Stimulated activated CD8-positive, alpha-beta memory T cell treated with anti-CD3 and anti-CD28 coated beads, Interleukin-4, amount 100 ng/mL, for 48 hours (primary cell): ENCODE measurements at regions not wholly inside any gene's neighbourhood (a gene's known extent, or its start where the extent isn't known, plus 50 kb on each side); places are given as distances from the start of the nearest gene placed in this dataset.
A peak's percentile ranks its signal among the peaks of the same experiment; 100 is the strongest.
"Not testable (repeated sequence)": the region's sequence is repeated elsewhere in the genome, so short reads cannot be mapped to it uniquely, and the experiment has no call there.

ENCODE experiments used
- DNase-seq: peaks from one replicate; pipeline ENCODE4 v3.0.0-alpha.2; 2020

DNA sequence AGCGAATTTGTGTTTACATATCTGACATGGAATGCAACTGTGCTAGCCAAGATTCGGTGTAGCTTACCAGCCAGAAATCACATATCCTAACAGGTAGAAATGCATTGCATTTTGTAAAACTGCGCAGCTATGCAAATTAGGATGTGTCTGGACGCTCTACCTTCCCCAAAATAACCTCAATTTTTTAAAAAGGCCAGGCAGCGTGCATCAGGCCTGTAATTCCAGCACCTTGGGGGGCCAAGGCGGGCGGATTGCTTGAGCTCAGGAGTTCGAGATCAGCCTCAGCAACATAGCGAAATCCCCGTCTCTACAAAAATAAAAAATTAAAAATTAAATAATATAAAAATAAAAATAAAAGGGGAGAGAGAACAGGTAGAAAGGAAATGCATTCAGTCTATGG, 305.0 kb downstream of the TYW1 start:
- DNase-seq = no peak

DNA sequence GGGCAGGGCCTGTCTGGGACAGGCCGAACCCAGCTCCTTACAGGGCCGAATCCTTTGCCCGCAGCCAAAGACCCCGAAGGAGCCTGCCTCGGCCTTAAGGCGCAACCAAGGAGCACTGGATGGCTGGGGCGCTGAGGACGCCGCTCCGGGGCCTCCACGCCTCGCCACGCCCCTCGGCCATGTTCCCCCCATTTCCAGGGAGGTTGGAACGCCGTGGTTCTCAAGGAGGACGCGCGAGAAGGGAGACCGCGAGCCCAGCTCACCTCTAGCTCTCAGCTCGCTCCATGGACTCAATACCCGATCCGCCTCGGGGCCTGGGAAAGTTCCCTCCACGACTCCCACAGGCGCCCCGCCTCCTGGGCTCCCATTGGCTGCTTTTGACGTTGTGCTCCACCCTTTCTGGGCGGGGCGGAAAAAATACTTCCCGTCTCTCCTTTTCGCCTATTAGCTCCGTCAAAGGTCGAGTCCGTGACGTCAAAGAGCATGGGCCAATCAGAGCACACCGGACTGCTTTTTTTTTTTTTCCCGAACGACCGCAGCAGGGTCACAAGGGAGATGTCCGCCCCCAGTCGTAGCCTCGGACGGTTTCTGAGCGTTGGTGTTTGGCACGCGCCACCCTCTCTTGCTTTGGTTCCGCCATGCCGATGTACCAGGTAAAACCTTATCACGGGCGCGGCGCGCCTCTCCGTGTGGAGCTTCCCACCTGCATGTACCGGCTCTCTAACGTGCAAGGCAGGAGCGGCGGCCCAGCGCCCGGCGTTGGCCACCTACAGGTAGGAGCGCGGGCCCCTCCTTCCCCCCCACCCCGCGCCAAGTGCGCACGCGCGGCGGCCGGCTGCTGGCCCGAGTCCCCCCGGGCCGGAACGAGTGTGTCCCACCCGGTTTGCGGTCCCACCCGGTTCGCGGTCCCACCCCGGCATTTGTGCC, 305.7 kb downstream of the TYW1 start:
- peak; percentile 99 for DNase-seq

DNA sequence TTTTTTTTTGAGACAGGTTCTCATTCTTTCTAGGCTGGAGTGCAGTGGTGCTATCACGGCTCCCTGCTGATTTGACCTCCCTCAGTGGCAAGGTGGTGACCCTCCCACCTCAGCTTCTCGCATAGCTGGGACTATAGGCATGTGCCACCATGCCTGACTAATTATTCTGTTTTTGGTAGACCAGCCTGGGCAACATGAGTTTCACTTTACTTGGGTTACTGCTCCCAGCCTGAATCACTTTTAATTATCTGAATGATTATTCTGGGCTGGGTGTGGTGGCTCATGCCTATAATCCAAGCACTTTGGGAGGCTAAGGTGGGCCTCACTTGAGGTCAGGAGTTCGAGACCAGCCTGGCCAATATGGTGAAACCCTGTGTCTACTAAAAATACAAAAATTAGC, 308.2 kb downstream of the TYW1 start:
- not testable (repeated sequence) for DNase-seq

DNA sequence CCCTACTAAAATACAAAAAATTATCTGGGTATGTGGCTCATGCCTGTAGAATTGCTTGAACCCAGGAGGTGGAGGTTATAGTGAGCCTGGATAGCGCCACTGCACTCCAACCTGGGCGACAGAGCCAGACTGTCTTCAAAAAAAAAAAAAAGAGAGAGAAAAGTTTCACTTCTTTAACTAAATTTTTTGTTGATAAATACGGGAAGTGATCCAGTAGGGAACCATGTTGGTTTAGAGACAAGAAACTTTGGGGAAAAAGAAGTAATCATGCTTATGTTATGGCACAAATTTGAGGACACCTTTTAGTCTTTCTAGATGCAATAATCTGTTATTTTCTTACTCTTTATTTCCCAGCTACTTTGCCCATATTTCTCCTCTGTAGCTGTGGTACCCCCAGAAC, 309.7 kb downstream of the TYW1 start:
- DNase-seq = no peak

DNA sequence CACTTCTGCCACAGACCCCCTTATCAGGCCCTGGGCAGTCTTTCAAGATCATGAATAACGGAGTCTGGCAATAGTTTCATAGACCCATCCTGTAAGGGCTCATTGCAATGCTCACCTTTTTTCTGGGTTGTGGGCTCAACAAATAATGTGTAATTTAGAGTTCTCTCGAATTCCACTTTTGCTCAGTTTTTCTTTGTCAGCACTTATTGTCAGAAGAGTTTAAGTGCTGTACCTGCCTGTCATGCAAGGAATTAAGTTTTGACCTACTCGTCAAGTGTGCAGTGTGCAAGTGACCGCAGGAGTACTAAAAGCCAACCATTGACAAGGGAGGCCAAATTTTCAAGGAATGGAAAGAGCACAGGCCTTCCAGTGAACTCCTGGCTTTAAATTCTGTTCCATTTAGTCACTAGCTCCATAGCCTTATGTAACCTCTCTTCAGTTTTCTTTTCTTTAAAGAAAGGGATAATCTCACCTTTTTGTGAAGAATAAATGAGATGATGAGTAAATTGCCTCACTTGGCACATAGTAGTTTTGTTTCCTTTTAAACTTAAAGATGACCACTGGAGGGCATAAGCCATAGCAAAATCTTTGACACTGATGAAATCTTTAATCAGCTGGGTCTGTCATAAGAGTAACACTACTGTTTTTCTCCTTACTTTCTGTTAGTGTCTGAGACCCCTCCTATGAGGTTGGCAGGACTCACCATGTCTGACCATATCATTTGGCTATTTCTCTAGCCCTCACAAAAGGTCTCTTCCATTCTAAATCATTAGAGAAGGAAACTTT, 313.3 kb downstream of the TYW1 start:
- no peak for DNase-seq

DNA sequence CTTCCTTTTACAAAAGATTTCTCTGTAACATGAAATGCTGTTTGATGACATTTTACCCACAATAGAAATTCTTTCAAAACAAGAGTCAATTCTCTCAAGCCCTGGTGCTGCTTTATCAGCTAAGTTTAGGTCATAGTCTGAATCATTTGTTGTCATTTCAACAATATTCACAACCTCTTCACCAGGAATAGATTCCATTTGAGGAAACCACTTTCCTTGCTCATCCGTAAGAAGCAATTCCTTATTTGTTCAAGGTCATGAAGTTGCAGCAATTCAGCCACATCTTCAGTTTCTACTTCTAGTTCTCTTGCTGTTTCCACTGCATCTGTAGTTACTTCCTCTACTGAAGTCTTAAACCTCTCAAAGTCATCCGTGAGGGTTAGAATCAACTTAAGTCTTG, 315.3 kb downstream of the TYW1 start:
- DNase-seq = no peak

DNA sequence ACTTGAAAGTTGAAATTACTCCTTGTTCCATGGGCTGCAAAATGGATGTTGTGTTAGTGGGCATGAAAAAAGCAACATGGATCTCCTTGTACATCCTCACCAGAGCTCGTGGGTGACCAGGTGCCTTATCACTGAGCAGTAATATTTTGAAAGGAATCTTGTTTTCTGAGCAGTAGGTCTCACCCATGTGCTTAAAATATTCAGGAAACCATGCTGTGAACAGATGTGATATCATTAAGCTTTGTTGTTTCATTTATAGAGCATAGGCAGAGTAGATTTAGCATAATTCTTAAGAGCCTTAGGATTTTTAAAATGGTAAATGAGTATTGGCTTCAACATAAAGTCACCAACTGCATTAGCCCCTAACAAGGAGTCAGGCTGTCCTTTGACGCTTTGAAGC, 316.6 kb downstream of the TYW1 start:
- DNase-seq = no peak

DNA sequence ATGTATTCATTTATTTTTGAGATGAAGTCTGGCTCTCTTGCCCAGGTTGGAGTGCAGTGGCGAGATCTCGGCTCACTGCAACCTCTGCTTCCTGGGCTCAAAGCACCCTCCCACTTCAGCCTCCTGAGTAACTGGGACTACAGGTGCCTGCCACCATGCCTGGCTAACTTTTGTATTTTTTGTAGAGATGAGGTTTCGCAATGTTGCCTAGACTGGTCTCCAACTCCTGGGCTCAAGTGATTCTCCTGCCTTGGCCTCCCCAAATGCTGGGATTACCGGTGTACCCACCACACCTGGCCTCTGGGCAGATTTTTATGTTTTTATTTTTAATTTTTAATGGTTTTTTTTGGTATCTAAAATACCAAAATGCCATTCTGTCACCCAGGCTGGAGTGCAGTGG, 320.3 kb downstream of the TYW1 start:
- DNase-seq = not testable (repeated sequence)

DNA sequence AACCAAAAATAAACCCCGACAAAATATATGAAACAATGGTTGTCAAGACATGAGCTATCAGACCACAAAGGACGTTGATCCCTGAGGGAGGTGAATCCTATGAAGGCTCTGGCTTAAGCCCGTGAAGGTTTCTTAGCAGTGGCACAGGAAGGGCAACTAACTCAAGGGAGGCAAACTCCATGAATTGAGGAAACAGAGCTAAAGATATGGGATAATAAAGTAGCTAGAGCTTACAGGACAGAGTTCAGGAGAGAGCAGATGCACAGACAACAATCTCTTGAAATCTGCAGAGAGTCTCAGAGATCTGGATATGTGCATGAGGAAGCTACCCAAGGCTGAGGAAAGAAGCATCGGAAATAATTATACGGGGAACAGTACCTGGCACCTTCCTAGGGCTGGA, 331.6 kb downstream of the TYW1 start:
- not testable (repeated sequence) for DNase-seq

DNA sequence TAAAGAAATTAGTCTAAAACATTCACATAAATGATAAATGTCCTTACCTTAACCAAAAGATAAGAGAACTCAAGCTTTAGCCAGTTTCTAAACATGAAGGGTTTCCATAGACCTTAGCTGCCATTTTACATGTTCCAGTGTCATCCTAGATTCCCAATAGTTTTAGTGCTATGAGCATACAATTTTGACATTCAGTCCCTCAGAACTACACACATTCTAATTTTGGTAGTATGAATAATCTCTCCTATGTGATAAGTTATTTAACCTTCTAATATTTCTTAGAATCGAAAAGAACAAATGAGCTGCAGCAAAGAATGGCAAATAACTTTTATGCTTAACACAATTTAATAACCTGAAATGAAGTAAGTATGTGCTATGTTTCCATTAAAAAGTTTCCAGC, 338.5 kb downstream of the TYW1 start:
- not testable (repeated sequence) for DNase-seq

DNA sequence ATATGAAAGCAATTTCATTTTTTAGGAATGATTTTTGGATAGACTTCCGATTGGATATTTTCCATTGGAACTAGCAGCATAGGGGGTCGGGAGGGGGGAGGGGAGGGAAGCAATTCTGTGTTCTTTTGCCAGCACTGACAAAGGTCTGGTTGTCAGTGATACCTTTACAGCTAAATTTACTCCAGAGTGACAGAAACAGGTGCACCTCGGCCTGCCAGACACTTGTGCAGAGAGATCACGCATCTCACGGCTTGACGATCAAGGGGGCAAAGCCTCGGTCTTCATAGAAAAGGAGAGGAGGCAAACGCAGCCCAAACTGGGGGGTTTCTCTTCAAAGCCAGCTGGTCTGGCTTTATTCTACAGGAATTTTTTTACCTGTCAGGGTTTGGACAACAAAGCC, 339.0 kb downstream of the TYW1 start:
- not testable (repeated sequence) for DNase-seq

DNA sequence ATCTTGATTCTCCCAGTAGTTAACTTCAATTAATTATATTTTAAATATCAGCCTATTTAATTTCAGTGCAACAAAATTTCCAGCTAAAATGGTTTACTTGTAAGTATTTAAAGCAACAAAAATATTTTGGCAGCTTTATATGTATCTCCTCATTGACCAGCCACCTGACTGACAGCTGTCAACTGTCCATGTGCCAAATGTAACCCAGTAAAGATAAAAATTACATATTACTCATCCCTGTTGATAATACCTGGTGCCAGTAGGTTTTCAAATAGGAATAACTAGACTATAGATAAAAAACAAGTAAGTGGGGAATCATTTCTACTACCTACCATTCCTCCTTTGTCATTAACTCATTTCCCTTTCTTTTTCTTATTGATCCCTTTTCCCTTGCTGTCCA, 341.9 kb downstream of the TYW1 start:
- not testable (repeated sequence) for DNase-seq

DNA sequence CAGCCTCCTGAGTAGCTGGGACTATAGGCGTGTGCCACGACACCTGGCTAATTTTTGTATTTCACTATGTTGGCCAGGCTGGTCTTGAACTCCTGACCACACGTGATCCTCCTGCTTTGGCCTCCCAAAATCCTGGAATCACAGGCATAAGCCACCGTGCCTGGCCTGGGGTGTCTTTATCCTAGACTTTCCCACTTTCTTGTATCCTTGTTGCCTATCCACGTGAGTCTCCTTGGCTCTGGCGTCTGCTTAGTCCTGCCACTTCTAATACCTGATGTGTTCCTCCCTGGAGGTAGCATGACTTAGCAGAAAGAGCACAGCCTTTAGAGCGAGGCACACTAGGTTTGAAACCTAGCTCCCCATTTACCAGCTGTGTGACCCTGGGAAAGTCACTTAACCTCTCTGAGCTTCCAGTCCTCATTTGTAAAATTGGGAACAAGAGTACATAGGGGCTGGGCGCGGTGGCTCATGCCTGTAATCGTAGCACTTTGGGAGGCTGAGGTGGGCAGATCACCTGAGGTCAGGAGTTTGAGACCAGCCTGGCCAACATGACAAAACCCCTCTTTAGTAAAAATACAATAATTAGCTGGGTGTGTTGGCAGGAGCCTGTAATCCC, 344.6 kb downstream of the TYW1 start:
- DNase-seq = no peak

DNA sequence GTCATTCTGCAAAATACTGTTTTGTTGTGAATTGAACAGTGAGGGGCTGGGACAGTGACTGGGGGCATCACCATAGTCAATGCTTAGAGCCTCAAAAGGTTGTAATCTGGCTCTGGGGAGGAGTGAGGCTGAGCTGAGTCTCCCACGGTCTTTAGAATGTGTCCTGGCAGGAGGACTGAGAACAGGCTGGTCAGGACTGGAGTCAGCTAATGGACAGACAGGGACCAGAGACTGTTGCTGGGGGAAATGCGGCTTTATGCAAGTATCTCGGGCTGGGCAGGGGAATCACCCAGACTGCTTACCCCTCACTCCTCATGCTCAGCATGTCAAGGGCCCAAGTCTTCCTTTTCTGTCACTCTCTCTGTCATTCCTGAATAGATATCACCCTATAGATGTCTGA, 346.5 kb downstream of the TYW1 start:
- DNase-seq = no peak

DNA sequence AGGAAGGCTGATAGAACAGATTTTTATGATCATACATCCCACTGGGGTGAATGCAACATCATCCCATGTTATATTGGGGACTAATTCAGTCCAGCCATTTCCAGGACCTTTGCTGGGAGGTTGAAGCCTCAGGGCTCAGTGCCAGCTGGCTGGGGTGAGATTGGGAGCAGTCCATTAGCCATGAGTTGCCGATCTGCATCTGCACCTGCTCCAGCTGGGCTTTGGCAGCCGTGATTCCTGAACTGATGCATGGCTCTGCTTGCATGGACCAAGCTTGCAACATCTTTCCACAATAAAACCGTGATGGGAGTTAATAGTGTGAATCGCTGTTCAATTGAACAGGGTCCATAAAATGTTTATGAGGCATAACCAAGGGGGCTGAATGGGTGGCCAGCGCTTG, 346.9 kb downstream of the TYW1 start:
- no peak for DNase-seq

DNA sequence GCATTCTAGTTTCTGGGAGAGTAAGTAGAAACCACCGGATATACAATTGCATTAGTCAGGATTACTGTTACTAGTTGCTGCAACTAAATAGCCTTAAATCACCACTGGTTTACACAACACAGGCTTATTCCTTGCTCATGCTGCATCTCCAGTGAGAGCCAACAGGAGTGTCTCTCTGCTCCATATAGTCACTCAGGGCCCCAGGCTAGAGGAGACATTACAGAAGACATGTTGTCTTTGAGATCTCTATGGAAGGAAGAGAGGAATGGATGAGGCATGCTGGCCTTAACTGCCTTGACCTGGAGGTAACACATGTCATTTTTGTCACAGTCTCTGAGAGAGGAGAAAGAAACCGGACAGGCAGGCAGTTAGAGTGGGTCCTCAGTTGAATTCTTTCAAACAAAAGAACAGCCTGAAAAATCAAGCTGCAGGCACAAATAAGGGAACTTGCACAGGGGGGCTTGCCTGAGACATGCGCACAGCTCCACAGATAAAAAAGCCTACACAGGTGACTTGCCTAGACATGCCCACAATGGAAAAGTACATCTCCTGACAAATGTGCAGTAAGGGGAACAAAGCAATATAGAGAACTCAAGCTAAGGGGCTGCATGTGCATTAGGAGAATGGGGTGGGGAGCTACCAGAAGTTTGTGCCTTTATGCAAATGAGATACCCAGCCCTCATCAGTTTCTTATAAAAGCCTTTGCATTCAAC, 348.0 kb downstream of the TYW1 start:
- no peak for DNase-seq

DNA sequence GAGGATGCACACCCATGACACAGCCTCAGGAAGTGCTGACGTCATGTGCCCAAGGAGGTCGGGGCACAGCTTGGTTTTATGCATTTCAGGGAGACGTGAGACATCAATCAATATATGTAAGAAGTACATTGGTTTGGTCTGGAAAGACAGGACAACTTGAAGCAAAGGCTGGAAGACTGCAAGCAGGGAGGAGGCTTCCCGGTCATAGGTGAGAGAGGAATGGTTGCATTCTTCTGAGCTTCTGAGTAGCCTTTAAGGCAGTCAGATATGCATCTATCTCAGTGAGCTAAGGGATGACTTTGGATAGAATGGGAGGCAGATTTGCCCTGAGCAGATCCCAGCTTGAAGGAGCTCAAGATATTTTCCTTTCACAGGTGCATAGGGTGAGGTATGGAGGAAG, 349.5 kb downstream of the TYW1 start:
- no peak for DNase-seq

DNA sequence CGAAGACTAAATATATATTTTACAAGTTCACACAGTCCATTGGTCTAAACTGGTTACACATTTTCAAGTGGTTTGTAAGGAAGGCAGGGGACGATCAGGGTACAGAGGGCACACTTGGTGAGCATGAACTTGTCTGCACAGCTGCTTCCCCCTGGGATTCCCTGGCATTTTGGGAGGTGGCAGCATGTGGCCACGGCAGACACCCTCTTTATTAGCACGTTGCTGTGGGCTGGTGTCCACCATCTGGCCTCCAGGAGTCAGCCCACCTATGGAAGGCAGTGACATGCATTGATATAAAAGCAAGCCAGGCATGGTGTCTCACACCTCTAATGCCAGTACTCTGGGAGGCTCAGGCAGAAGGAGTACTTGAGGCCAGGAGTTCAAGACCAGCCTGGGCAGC, 350.2 kb downstream of the TYW1 start:
- DNase-seq = no peak

DNA sequence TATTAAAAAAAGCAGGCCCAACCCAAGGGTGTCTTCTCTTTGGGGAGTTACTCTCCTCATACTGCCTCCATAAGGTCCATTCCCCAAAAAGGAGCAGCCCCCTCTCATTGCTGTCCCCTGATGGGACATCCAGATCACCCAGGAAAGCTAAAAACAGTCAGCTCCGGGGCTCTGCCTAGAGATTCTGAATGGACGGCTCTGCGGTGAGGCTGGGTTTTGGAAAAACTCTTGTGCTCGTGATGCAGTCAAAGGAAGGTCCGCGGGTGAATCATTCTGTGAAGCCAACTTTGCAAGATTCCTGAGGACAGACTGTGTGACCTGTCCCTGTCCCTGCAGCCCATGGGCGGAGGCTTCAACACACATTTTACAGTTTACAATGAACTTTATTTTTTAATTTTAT, 351.5 kb downstream of the TYW1 start:
- DNase-seq = no peak

DNA sequence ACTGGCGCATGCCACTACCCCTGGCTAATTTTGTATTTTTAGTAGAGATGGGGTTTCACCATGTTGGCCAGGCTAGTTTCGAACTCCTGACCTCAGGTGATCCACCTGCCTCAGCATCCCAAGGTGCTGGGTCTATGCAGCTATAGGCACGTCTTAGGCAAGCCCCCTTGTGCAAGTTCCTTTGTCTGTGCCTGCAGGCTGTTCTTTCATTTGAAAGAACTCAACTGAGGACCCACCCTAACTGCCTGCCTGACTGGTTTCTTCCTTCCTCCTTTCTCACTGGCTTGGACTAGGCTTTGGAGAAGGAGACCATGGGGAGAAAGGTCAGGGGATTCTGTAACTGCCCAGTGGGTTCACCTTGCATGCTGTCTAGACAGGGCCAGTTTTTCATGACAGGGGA, 361.0 kb downstream of the TYW1 start:
- not testable (repeated sequence) for DNase-seq

DNA sequence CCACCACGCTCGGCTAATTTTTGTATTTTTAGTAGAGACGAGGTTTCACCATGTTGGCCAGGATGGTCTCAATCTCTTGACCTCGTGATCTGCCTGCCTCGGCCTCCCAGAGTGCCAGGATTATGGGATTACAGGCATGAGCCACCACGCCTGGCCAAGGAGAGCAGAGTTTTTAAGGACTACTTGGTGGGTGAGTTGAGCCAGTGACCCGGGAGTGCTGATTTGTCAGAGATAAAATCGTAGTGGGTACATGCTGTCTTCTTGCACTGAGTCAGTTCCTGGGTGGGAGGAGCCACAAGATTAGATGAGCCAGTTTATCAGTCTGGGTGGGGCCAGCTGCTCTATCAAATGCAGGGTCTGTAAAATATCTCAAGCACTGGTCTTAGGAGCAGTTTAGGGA, 361.7 kb downstream of the TYW1 start:
- not testable (repeated sequence) for DNase-seq

DNA sequence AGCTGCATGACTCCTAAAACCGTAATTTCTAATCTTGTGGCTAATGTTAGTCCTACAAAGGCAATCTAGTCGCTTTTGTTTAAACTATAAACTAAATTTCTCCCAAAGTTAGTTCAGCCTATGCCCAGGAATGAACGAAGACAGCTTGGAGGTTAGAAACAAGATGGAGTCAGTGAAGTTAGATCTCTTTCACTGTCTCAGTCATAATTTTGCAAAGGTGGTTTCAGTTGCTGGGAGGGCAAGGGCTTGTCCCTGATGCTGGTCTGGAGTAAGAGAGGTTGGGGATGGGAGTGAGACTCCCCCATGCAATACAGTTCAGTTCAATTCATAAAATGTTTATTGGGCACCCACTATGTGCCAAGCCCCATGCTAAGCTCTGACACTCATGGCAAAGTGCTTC, 362.1 kb downstream of the TYW1 start:
- not testable (repeated sequence) for DNase-seq

DNA sequence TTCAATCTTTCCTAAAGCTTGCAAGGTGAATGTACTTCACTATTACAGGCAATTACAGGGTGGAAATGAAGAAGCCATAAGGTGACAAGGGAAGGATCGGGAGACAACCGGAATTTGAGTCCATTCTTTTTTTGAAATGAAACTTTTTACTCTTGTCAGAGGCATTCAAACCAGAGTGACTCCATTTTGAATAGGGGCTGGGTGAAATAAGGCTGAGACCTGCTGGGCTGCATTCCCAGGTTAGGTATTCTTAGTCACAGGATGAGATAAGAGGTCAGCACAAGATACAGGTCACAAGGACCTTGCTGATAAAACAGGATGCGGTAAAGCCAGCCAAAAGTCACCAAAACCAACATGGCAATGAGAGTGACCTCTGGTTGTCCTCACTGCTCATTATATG, 363.3 kb downstream of the TYW1 start:
- DNase-seq = no peak
